ENCODE measurements at regions not wholly inside any gene's neighbourhood (a gene's known extent, or its start where the extent isn't known, plus 50 kb on each side); places are given as distances from the start of the nearest gene placed in this dataset.

- DNase-seq (ENCODE audit: low spot score), result no peak
These were observed 216.3 kb downstream of the CETN3 start for GRCh38 chr5:90193185-90193822.

GRCh38 chr5:90191352-90192045, 218.1 kb downstream of the CETN3 start:
- no peak for DNase-seq (ENCODE audit: low spot score)

GRCh38 chr5:90185897-90186468, 223.6 kb downstream of the CETN3 start:
- no peak for DNase-seq (ENCODE audit: low spot score)

- DNase-seq (ENCODE audit: low spot score), result no peak
These were observed 224.8 kb downstream of the CETN3 start for GRCh38 chr5:90184764-90185163.

GRCh38 chr5:90182726-90183125, 226.8 kb downstream of the CETN3 start:
- DNase-seq (ENCODE audit: low spot score), result no peak

GRCh38 chr5:90174236-90174635, 235.3 kb downstream of the CETN3 start:
- no peak for DNase-seq (ENCODE audit: low spot score)

- DNase-seq (ENCODE audit: low spot score), result no peak
These were observed 236.1 kb downstream of the CETN3 start for GRCh38 chr5:90173299-90174030.

- DNase-seq (ENCODE audit: low spot score), result no peak
These were observed 238.1 kb downstream of the CETN3 start for GRCh38 chr5:90171466-90171865.

GRCh38 chr5:90170261-90170660, 239.3 kb downstream of the CETN3 start:
- DNase-seq (ENCODE audit: low spot score), result no peak

- no peak for DNase-seq (ENCODE audit: low spot score)
These were observed 240.5 kb downstream of the CETN3 start for GRCh38 chr5:90169078-90169477.

GRCh38 chr5:90168399-90168798, 241.2 kb downstream of the CETN3 start:
- no peak for DNase-seq (ENCODE audit: low spot score)

- no peak for DNase-seq (ENCODE audit: low spot score)
These were observed 242.7 kb downstream of the CETN3 start for GRCh38 chr5:90166816-90167215.

- no peak for DNase-seq (ENCODE audit: low spot score)
These were observed 247.2 kb downstream of the CETN3 start for GRCh38 chr5:90162324-90162723.

GRCh38 chr5:90161414-90161813, 248.1 kb downstream of the CETN3 start:
- no peak for DNase-seq (ENCODE audit: low spot score)

- no peak for DNase-seq (ENCODE audit: low spot score)
These were observed 251.4 kb downstream of the CETN3 start for GRCh38 chr5:90158131-90158530.

GRCh38 chr5:90153031-90153430, 256.5 kb downstream of the CETN3 start:
- no peak for DNase-seq (ENCODE audit: low spot score)

GRCh38 chr5:90144625-90145327, 264.8 kb downstream of the CETN3 start:
- DNase-seq (ENCODE audit: low spot score), result no peak

GRCh38 chr5:90142541-90142940, 267.0 kb downstream of the CETN3 start:
- no peak for DNase-seq (ENCODE audit: low spot score)

- no peak for DNase-seq (ENCODE audit: low spot score)
These were observed 267.6 kb downstream of the CETN3 start for GRCh38 chr5:90141984-90142383.

- DNase-seq (ENCODE audit: low spot score), result no peak
These were observed 272.5 kb downstream of the CETN3 start for GRCh38 chr5:90136952-90137528.

- DNase-seq (ENCODE audit: low spot score), result no peak
These were observed 273.7 kb downstream of the CETN3 start for GRCh38 chr5:90135779-90136378.

All from mesenteric fat pad (tissue), 1 donor.